ENCODE measurements at regions not wholly inside any gene's neighbourhood (a gene's known extent, or its start where the extent isn't known, plus 50 kb on each side); places are given as distances from the start of the nearest gene placed in this dataset.

DNA sequence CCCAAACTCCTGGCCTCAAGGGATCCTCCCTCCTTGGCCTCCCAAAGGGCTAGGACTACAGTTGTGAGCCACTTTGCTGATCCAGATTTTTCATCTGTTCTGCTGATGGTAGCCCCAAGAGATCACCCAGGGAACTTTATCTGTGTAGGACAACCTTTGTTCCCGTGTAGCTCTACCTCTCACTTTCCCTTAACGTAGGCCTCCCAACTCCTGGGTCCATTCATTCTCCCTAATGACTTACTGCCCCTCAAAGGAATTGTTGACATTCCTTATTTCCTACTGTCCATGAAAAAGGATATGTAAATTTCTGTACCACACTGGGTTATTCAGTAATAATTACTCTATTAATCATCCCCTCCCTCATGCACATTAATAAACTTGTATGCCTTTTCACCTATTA, 51.0 kb upstream of the PHF24 start:
- no peaks in the 10 kb centered on the region for H3K36me3 ChIP-seq (ENCODE audit: control insufficient read depth in 2 of 2, insufficient read depth in 2 of 2, low read length in 2 of 2)
- H3K9me3 ChIP-seq (ENCODE audit: control insufficient read depth in 2 of 2, low read length in 2 of 2), result no peaks in the 10 kb centered on the region
- no peak overlapping the region for H3K4me3 ChIP-seq (ENCODE audit: low read length in 2 of 2)
- no peak overlapping the region for H3K9ac ChIP-seq (ENCODE audit: low read depth in 1 of 2, low read length in 2 of 2)
- H3K27ac ChIP-seq (ENCODE audit: low read depth in 2 of 2, low read length in 2 of 2), result no peak overlapping the region
- H3K4me1 ChIP-seq (ENCODE audit: control insufficient read depth in 2 of 2, insufficient read depth in 2 of 2, low read length in 2 of 2), result no peaks in the 10 kb centered on the region
- peaks cover 0 to 6% of the 10 kb centered on the region in 2 donors for H3K27me3 ChIP-seq (ENCODE audit: control insufficient read depth in 2 of 2, insufficient read depth in 2 of 2, low read length in 2 of 2)

DNA sequence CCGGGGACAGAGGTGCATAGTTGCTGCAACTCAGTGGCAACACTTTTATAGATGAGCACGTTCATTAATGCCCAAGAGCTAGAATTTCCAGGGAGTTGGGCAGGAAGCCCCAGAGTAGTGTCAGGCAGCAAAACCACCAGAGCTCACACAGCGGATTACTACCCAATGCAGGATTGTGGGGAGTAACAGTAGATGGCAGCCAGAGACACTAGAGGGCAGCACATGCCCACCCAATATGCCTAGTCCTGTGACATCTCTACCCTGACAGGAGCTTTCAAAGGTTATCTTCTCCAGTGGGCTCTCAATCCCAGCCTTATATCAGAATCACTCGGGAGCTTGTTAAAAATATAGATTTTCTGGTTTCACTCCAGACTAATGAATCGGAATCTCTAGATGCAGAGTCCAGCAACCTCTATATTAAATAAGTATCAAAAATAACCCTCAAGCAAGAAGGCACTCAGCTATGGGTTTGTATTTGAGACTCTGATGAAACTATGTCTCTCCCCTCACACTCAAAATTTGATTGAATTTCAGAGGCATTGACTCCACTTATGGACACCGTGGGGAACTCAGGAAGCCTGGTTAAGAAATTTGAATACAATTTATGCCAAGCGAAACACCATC, 58.4 kb upstream of the PHF24 start:
- Histone ChIP-seq H3K27ac (ENCODE audit: low read depth in 2 of 2, low read length in 2 of 2) (no peak overlapping the region), H3K9ac (ENCODE audit: low read depth in 1 of 2, low read length in 2 of 2) (no peak overlapping the region), H3K9me3 (ENCODE audit: control insufficient read depth in 2 of 2, low read length in 2 of 2) (no peaks in the 10 kb centered on the region), H3K4me3 (ENCODE audit: low read length in 2 of 2) (no peak overlapping the region), H3K4me1 (ENCODE audit: control insufficient read depth in 2 of 2, insufficient read depth in 2 of 2, low read length in 2 of 2) (no peaks in the 10 kb centered on the region), H3K27me3 (ENCODE audit: control insufficient read depth in 2 of 2, insufficient read depth in 2 of 2, low read length in 2 of 2) (peaks cover 9 to 13% of the 10 kb centered on the region in 2 donors), H3K36me3 (ENCODE audit: control insufficient read depth in 2 of 2, insufficient read depth in 2 of 2, low read length in 2 of 2) (no peaks in the 10 kb centered on the region)

DNA sequence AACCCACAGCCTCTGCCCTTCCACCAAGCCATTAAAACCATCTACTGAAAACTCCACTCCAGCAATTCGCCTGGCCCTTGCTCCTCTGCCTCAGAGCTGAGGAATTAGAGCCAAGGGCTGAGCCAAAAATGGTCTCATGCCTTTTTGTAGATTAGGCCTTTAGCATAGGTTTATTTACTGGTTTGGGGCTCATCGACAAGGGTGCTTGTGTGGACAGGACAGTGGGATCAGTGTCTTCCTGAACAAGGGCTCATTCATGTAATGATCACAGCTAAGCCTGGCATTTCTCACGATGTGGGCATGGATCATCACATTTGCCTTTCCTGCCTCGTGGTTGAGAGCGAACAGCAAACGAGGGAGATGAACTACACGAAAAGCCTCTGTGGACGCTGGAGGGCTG, 59.2 kb upstream of the PHF24 start:
- no peaks in the 10 kb centered on the region for H3K4me1 ChIP-seq (ENCODE audit: control insufficient read depth in 2 of 2, insufficient read depth in 2 of 2, low read length in 2 of 2)
- no peak overlapping the region for H3K9ac ChIP-seq (ENCODE audit: low read depth in 1 of 2, low read length in 2 of 2)
- H3K9me3 ChIP-seq (ENCODE audit: control insufficient read depth in 2 of 2, low read length in 2 of 2), result no peaks in the 10 kb centered on the region
- H3K27ac ChIP-seq (ENCODE audit: low read depth in 2 of 2, low read length in 2 of 2), result no peak overlapping the region
- no peak overlapping the region for H3K4me3 ChIP-seq (ENCODE audit: low read length in 2 of 2)
- H3K27me3 ChIP-seq (ENCODE audit: control insufficient read depth in 2 of 2, insufficient read depth in 2 of 2, low read length in 2 of 2), result peaks cover 9 to 13% of the 10 kb centered on the region in 2 donors
- no peaks in the 10 kb centered on the region for H3K36me3 ChIP-seq (ENCODE audit: control insufficient read depth in 2 of 2, insufficient read depth in 2 of 2, low read length in 2 of 2)

DNA sequence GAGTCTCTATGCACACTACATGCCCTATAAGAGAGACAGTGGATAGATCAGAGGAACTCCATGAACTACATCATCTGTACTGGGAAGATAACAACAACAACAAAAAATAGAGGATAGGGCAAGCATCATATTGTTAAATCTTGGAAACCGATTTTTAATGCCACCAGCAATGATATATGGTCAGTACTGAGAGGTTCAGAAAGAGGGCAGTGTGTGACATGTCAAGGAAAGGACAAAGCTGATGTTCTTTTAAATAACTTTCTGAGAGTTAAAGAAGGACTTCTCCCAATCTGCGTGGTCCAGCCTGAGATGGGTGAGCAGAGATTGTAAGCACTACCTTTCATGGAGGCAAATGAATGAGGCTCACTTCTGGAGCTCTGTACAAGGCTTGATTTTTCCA, 62.0 kb upstream of the PHF24 start:
- Histone ChIP-seq H3K4me3 (ENCODE audit: low read length in 2 of 2) (no peak overlapping the region), H3K9me3 (ENCODE audit: control insufficient read depth in 2 of 2, low read length in 2 of 2) (no peaks in the 10 kb centered on the region), H3K27me3 (ENCODE audit: control insufficient read depth in 2 of 2, insufficient read depth in 2 of 2, low read length in 2 of 2) (peaks cover 9 to 17% of the 10 kb centered on the region in 2 donors), H3K9ac (ENCODE audit: low read depth in 1 of 2, low read length in 2 of 2) (no peak overlapping the region), H3K36me3 (ENCODE audit: control insufficient read depth in 2 of 2, insufficient read depth in 2 of 2, low read length in 2 of 2) (no peaks in the 10 kb centered on the region), H3K4me1 (ENCODE audit: control insufficient read depth in 2 of 2, insufficient read depth in 2 of 2, low read length in 2 of 2) (no peaks in the 10 kb centered on the region), H3K27ac (ENCODE audit: low read depth in 2 of 2, low read length in 2 of 2) (no peak overlapping the region)

DNA sequence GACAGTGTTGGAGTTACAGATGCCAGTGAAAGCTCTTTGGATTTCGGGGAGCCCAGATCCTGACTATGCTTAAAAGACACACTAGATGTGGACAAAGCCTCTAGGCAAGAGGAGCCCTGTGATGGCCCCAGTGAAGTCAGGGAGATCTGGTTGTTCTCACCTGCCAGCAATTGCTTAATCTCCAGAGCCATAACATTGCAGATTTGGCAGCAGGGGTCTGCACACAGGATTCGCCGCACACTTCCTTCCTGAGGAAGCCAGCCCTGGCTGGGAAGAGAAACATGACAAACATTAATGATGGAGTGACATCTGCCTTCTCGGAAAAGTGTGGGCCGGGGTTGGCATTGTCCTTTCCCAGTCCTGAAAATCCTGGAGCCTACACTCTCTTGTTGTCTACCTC, 65.2 kb upstream of the PHF24 start:
- H3K4me3 ChIP-seq (ENCODE audit: low read length in 2 of 2), result no peak overlapping the region
- H3K9me3 ChIP-seq (ENCODE audit: control insufficient read depth in 2 of 2, low read length in 2 of 2), result no peaks in the 10 kb centered on the region
- H3K27me3 ChIP-seq (ENCODE audit: control insufficient read depth in 2 of 2, insufficient read depth in 2 of 2, low read length in 2 of 2), result peaks cover 4 to 17% of the 10 kb centered on the region in 2 donors
- H3K36me3 ChIP-seq (ENCODE audit: control insufficient read depth in 2 of 2, insufficient read depth in 2 of 2, low read length in 2 of 2), result no peaks in the 10 kb centered on the region
- H3K4me1 ChIP-seq (ENCODE audit: control insufficient read depth in 2 of 2, insufficient read depth in 2 of 2, low read length in 2 of 2), result no peaks in the 10 kb centered on the region
- H3K9ac ChIP-seq (ENCODE audit: low read depth in 1 of 2, low read length in 2 of 2), result no peak overlapping the region
- no peak overlapping the region for H3K27ac ChIP-seq (ENCODE audit: low read depth in 2 of 2, low read length in 2 of 2)

DNA sequence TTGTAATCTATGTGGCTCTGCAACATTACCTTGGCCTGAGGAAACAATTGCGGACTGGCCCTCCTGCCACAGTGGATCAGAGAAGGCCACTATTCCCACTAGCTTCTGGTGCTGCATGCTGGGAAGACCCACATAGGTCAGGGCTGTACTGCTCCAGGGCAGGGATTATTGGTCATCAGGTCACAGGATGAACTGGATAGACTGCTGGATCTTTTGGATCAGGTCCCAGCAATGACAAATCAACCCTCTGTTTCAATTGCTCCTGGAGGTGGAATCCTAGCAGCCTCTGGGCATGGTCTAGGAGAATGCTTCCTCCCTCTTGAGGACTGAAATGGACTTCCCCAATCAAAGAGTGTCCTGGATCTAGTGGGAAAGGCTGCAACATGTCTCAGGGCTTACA, 66.7 kb upstream of the PHF24 start:
- peaks cover 0 to 16% of the 10 kb centered on the region in 2 donors for H3K27me3 ChIP-seq (ENCODE audit: control insufficient read depth in 2 of 2, insufficient read depth in 2 of 2, low read length in 2 of 2)
- no peak overlapping the region for H3K4me3 ChIP-seq (ENCODE audit: low read length in 2 of 2)
- H3K36me3 ChIP-seq (ENCODE audit: control insufficient read depth in 2 of 2, insufficient read depth in 2 of 2, low read length in 2 of 2), result no peaks in the 10 kb centered on the region
- H3K27ac ChIP-seq (ENCODE audit: low read depth in 2 of 2, low read length in 2 of 2), result no peak overlapping the region
- H3K9ac ChIP-seq (ENCODE audit: low read depth in 1 of 2, low read length in 2 of 2), result no peak overlapping the region
- H3K4me1 ChIP-seq (ENCODE audit: control insufficient read depth in 2 of 2, insufficient read depth in 2 of 2, low read length in 2 of 2), result no peaks in the 10 kb centered on the region
- H3K9me3 ChIP-seq (ENCODE audit: control insufficient read depth in 2 of 2, low read length in 2 of 2), result no peaks in the 10 kb centered on the region

DNA sequence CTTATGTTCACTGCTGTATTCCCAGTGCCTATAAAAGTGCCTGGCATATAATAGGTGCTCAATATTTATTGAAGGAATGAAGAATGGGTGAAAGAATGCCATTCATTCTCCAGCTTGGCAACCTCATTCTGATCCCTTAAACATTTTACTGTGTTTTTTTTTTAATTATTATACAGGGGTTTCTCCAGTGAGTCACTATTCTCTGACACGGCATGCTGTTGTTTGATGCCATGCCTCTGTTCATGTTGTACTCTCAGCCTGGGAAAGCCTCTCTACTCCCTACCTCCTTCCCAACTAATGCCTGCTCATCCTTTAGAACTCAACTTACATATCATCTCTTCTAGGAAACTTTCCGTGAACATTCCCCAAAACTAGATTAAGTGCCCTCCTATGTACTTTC, 70.2 kb upstream of the PHF24 start:
- no peaks in the 10 kb centered on the region for H3K9me3 ChIP-seq (ENCODE audit: control insufficient read depth in 2 of 2, low read length in 2 of 2)
- H3K4me1 ChIP-seq (ENCODE audit: control insufficient read depth in 2 of 2, insufficient read depth in 2 of 2, low read length in 2 of 2), result no peaks in the 10 kb centered on the region
- no peak overlapping the region for H3K27ac ChIP-seq (ENCODE audit: low read depth in 2 of 2, low read length in 2 of 2)
- H3K9ac ChIP-seq (ENCODE audit: low read depth in 1 of 2, low read length in 2 of 2), result no peak overlapping the region
- H3K36me3 ChIP-seq (ENCODE audit: control insufficient read depth in 2 of 2, insufficient read depth in 2 of 2, low read length in 2 of 2), result no peaks in the 10 kb centered on the region
- H3K4me3 ChIP-seq (ENCODE audit: low read length in 2 of 2), result no peak overlapping the region
- peaks cover 0 to 9% of the 10 kb centered on the region in 2 donors for H3K27me3 ChIP-seq (ENCODE audit: control insufficient read depth in 2 of 2, insufficient read depth in 2 of 2, low read length in 2 of 2)

DNA sequence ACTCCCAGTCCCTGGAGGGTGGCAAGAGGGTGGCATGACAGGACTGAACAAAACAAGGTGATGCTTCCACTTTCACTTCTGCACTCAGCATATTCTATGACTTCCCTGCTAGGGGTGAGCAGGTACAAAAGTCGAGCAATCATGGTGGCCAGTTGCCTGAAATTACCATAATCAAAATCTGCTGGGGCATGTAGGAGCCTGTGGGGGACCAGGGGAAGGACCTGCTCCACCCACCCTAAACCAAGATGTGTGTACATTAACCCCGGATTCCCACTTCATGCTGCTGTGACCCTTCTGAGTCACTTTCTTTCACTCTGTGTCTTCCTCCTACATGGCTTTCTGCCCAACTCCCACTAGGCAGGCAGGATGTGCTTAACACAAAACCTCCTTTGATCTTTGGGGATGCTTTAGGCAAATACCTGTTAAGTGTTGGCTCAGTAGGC, 73.3 kb upstream of the PHF24 start:
- Histone ChIP-seq H3K27ac (ENCODE audit: low read depth in 2 of 2, low read length in 2 of 2) (no peak overlapping the region), H3K4me3 (ENCODE audit: low read length in 2 of 2) (no peak overlapping the region), H3K9me3 (ENCODE audit: control insufficient read depth in 2 of 2, low read length in 2 of 2) (no peaks in the 10 kb centered on the region), H3K27me3 (ENCODE audit: control insufficient read depth in 2 of 2, insufficient read depth in 2 of 2, low read length in 2 of 2) (peaks cover 0 to 6% of the 10 kb centered on the region in 2 donors), H3K9ac (ENCODE audit: low read depth in 1 of 2, low read length in 2 of 2) (no peak overlapping the region), H3K4me1 (ENCODE audit: control insufficient read depth in 2 of 2, insufficient read depth in 2 of 2, low read length in 2 of 2) (no peaks in the 10 kb centered on the region), H3K36me3 (ENCODE audit: control insufficient read depth in 2 of 2, insufficient read depth in 2 of 2, low read length in 2 of 2) (no peaks in the 10 kb centered on the region)

DNA sequence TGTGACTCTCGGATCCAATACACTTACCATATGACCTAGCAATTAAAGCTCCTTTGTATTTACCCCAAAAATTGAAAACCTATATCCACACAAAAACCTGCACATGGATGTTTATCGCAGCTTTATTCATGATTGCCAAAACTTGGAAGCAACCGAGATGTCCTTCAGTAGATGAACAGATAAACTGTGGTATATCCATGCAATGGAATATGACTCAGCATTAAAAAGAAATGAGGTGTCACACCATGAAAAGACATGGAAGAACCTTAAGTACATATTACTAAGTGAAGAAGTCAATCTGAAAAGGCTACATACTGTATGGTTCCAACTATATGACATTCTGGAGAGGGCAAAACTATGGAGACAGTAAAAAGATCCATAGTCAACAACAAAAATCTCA, 82.0 kb upstream of the PHF24 start:
- Histone ChIP-seq H3K27ac (ENCODE audit: low read depth in 2 of 2, low read length in 2 of 2) (no peak overlapping the region), H3K4me3 (ENCODE audit: low read length in 2 of 2) (no peak overlapping the region), H3K9ac (ENCODE audit: low read depth in 1 of 2, low read length in 2 of 2) (no peak overlapping the region), H3K4me1 (ENCODE audit: control insufficient read depth in 2 of 2, insufficient read depth in 2 of 2, low read length in 2 of 2) (no peaks in the 10 kb centered on the region), H3K36me3 (ENCODE audit: control insufficient read depth in 2 of 2, insufficient read depth in 2 of 2, low read length in 2 of 2) (no peaks in the 10 kb centered on the region), H3K9me3 (ENCODE audit: control insufficient read depth in 2 of 2, low read length in 2 of 2) (no peaks in the 10 kb centered on the region), H3K27me3 (ENCODE audit: control insufficient read depth in 2 of 2, insufficient read depth in 2 of 2, low read length in 2 of 2) (no peaks in the 10 kb centered on the region)

DNA sequence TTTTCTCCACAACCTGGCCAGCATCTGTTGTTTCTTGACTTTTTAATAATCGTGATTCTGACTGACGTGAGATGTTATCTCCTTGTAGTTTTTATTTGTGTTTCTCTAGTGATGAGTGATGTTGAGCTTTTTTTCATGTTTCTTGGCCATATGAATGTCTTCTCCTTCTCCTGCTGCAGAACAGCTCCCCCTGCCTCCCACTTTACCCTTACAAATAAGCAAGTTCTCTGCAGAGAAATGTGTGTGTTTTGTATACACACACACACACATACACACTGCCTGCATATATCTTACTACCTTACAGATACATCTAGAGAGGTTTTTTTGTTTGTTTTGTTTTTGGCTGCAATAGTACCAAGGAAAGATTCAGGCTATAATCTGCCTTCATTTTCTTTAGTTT, 88.7 kb upstream of the PHF24 start:
- Histone ChIP-seq H3K27me3 (ENCODE audit: control insufficient read depth in 2 of 2, insufficient read depth in 2 of 2, low read length in 2 of 2) (no peaks in the 10 kb centered on the region), H3K4me1 (ENCODE audit: control insufficient read depth in 2 of 2, insufficient read depth in 2 of 2, low read length in 2 of 2) (no peaks in the 10 kb centered on the region), H3K9ac (ENCODE audit: low read depth in 1 of 2, low read length in 2 of 2) (no peak overlapping the region), H3K27ac (ENCODE audit: low read depth in 2 of 2, low read length in 2 of 2) (no peak overlapping the region), H3K4me3 (ENCODE audit: low read length in 2 of 2) (no peak overlapping the region), H3K36me3 (ENCODE audit: control insufficient read depth in 2 of 2, insufficient read depth in 2 of 2, low read length in 2 of 2) (no peaks in the 10 kb centered on the region), H3K9me3 (ENCODE audit: control insufficient read depth in 2 of 2, low read length in 2 of 2) (no peaks in the 10 kb centered on the region)

DNA sequence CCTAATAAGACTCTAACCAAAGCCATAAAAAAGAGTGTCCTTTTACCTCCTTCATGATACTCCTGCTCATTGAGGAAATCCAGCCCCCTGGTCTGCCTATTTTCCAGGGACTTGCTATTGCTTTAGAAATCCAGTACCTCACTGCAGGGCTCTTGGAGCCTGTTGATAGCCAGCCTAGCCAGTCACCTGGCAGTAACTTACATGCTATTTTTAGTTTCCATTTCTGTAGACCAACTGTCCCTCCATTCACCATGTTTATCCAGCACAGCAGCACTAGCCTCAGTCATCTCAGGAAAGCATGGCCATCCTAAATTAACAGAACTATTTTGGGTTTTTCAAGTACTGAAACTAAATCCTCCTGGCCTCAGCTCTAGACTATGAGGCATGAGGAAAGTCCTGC, 91.5 kb upstream of the PHF24 start:
- Histone ChIP-seq H3K27me3 (ENCODE audit: control insufficient read depth in 2 of 2, insufficient read depth in 2 of 2, low read length in 2 of 2) (no peaks in the 10 kb centered on the region), H3K36me3 (ENCODE audit: control insufficient read depth in 2 of 2, insufficient read depth in 2 of 2, low read length in 2 of 2) (no peaks in the 10 kb centered on the region), H3K4me1 (ENCODE audit: control insufficient read depth in 2 of 2, insufficient read depth in 2 of 2, low read length in 2 of 2) (no peaks in the 10 kb centered on the region), H3K9ac (ENCODE audit: low read depth in 1 of 2, low read length in 2 of 2) (no peak overlapping the region), H3K4me3 (ENCODE audit: low read length in 2 of 2) (no peak overlapping the region), H3K27ac (ENCODE audit: low read depth in 2 of 2, low read length in 2 of 2) (no peak overlapping the region), H3K9me3 (ENCODE audit: control insufficient read depth in 2 of 2, low read length in 2 of 2) (no peaks in the 10 kb centered on the region)

Data from mucosa of rectum (tissue), 2 donors.